Peyer's patch (tissue), 4 donors: ENCODE measurements at regions not wholly inside any gene's neighbourhood (a gene's known extent, or its start where the extent isn't known, plus 50 kb on each side); places are given as distances from the start of the nearest gene placed in this dataset.

Experiments used
- POLR2A ChIP-seq, 2 donors: fragments of 450-650 bp; IDR thresholded peaks; one replicate each; pipeline ENCODE4 v1.5.1; 2017; ENCODE audit warnings: antibody characterized with exemption in 2 of 2, mild to moderate bottlenecking in 2 of 2, moderate library complexity in 2 of 2
- TF ChIP-seq, protein P1 (sequence below), 6 experiments: fragments of 450-650 bp in 4 of 6; fragments of 200-600 bp in 2 of 6; sonication (generic) in 1 of 6; IDR thresholded peaks; one replicate each; pipeline ENCODE4 v1.5.1; 2017 to 2019; ENCODE audit warnings: antibody characterized with exemption in 6 of 6, mild to moderate bottlenecking in 3 of 6, moderate library complexity in 1 of 6

GRCh38 chr14:81855007-81855406, 321.4 kb upstream of the SEL1L start:
- TF ChIP-seq POLR2A (IDR thresholded peaks at IDR 0.05) = no peak
- TF ChIP-seq, protein P1, sequence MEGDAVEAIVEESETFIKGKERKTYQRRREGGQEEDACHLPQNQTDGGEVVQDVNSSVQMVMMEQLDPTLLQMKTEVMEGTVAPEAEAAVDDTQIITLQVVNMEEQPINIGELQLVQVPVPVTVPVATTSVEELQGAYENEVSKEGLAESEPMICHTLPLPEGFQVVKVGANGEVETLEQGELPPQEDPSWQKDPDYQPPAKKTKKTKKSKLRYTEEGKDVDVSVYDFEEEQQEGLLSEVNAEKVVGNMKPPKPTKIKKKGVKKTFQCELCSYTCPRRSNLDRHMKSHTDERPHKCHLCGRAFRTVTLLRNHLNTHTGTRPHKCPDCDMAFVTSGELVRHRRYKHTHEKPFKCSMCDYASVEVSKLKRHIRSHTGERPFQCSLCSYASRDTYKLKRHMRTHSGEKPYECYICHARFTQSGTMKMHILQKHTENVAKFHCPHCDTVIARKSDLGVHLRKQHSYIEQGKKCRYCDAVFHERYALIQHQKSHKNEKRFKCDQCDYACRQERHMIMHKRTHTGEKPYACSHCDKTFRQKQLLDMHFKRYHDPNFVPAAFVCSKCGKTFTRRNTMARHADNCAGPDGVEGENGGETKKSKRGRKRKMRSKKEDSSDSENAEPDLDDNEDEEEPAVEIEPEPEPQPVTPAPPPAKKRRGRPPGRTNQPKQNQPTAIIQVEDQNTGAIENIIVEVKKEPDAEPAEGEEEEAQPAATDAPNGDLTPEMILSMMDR (IDR thresholded peaks at IDR 0.05) = no peak
